Activated naive CD4-positive, alpha-beta T cell treated with anti-CD3 and anti-CD28 coated beads for 36 hours (primary cell): ENCODE measurements at regions not wholly inside any gene's neighbourhood (a gene's known extent, or its start where the extent isn't known, plus 50 kb on each side); places are given as distances from the start of the nearest gene placed in this dataset.
"Not testable (repeated sequence)": the region's sequence is repeated elsewhere in the genome, so short reads cannot be mapped to it uniquely, and the experiment has no call there.

ENCODE experiments used
- CTCF ChIA-PET: fragments of 350-600 bp; sonication (Branson Sonifier 250); formaldehyde crosslinking; loops from one replicate; lab custom pipeline; 2021; ENCODE audit warnings: antibody characterized with exemption; lab: Charles Lee
- DNase-seq: peaks from one replicate; pipeline ENCODE4 v3.0.0-alpha.2; 2020
- H3K27ac Mint-ChIP-seq: one replicate; pipeline ENCODE4 v1.8.0; 2021; ENCODE audit warnings: mild to moderate bottlenecking, mixed read lengths
- H3K27me3 Mint-ChIP-seq: one replicate; pipeline ENCODE4 v1.8.0; 2021; ENCODE audit warnings: low read depth, mixed read lengths
- H3K36me3 Mint-ChIP-seq: one replicate; pipeline ENCODE4 v1.8.0; 2021; ENCODE audit warnings: low read depth, mixed read lengths
- H3K4me1 Mint-ChIP-seq: one replicate; pipeline ENCODE4 v1.8.0; 2021; ENCODE audit warnings: low read depth, mixed read lengths
- H3K4me3 Mint-ChIP-seq: one replicate; pipeline ENCODE4 v1.8.0; 2021; ENCODE audit warnings: mild to moderate bottlenecking, moderate library complexity, mixed read lengths
- H3K9me3 Mint-ChIP-seq: one replicate; pipeline ENCODE4 v1.8.0; 2021; ENCODE audit warnings: mixed read lengths
- intact Hi-C: fragments of 100-400 bp; cut with micrococcal nuclease; formaldehyde crosslinking; loops from one replicate; pipeline ENCODE4 v1.15.1; 2023

- H3K36me3 Mint-ChIP-seq = no peaks in the 10 kb centered on the region
- no peak overlapping the region for H3K4me3 Mint-ChIP-seq
- H3K9me3 Mint-ChIP-seq = peaks cover 1% of the 10 kb centered on the region
- H3K27me3 Mint-ChIP-seq = no peaks in the 10 kb centered on the region
- intact Hi-C loops = no loop called here
- H3K4me1 Mint-ChIP-seq = no peaks in the 10 kb centered on the region
- CTCF ChIA-PET = no interaction called here
- no peak for DNase-seq
- H3K27ac Mint-ChIP-seq = no peak overlapping the region
These were observed 117.8 kb upstream of the OPCML start for GRCh38 chr11:133650082-133650481.

- Mint-ChIP-seq H3K27me3 (no peaks in the 10 kb centered on the region), H3K36me3 (no peaks in the 10 kb centered on the region), H3K9me3 (peaks cover 1% of the 10 kb centered on the region), H3K4me3 (no peak overlapping the region), H3K27ac (no peak overlapping the region), H3K4me1 (no peaks in the 10 kb centered on the region)
- no peak for DNase-seq
- intact Hi-C loops = no loop called here
- CTCF ChIA-PET = no interaction called here
These were observed 116.7 kb upstream of the OPCML start for GRCh38 chr11:133649040-133649439.

- CTCF ChIA-PET = no interaction called here
- no peak for DNase-seq
- no peak overlapping the region for H3K27ac Mint-ChIP-seq
- peaks cover 11% of the 10 kb centered on the region for H3K27me3 Mint-ChIP-seq
- intact Hi-C loops = no loop called here
- no peaks in the 10 kb centered on the region for H3K4me1 Mint-ChIP-seq
- H3K36me3 Mint-ChIP-seq = no peaks in the 10 kb centered on the region
- no peak overlapping the region for H3K4me3 Mint-ChIP-seq
- peaks cover 1% of the 10 kb centered on the region for H3K9me3 Mint-ChIP-seq
These were observed 107.1 kb upstream of the OPCML start for GRCh38 chr11:133639408-133639807.

GRCh38 chr11:133638921-133639320 lies 106.6 kb upstream of the OPCML start:
- no peaks in the 10 kb centered on the region for H3K4me1 Mint-ChIP-seq
- CTCF ChIA-PET = no interaction called here
- intact Hi-C loops = no loop called here
- H3K27ac Mint-ChIP-seq = no peak overlapping the region
- H3K36me3 Mint-ChIP-seq = no peaks in the 10 kb centered on the region
- no peak overlapping the region for H3K4me3 Mint-ChIP-seq
- peaks cover 11% of the 10 kb centered on the region for H3K27me3 Mint-ChIP-seq
- DNase-seq = no peak
- peaks cover 1% of the 10 kb centered on the region for H3K9me3 Mint-ChIP-seq

- no peak overlapping the region for H3K27ac Mint-ChIP-seq
- peaks cover 1% of the 10 kb centered on the region for H3K9me3 Mint-ChIP-seq
- H3K4me1 Mint-ChIP-seq = no peaks in the 10 kb centered on the region
- peaks cover 11% of the 10 kb centered on the region for H3K27me3 Mint-ChIP-seq
- no peak for DNase-seq
- CTCF ChIA-PET = no interaction called here
- no peak overlapping the region for H3K4me3 Mint-ChIP-seq
- intact Hi-C loops = no loop called here
- H3K36me3 Mint-ChIP-seq = no peaks in the 10 kb centered on the region
These were observed 104.5 kb upstream of the OPCML start for GRCh38 chr11:133636711-133637355.

GRCh38 chr11:133635244-133635739 lies 103.0 kb upstream of the OPCML start:
- no peak overlapping the region for H3K27ac Mint-ChIP-seq
- CTCF ChIA-PET = no interaction called here
- H3K36me3 Mint-ChIP-seq = no peaks in the 10 kb centered on the region
- no peaks in the 10 kb centered on the region for H3K4me1 Mint-ChIP-seq
- H3K4me3 Mint-ChIP-seq = no peak overlapping the region
- DNase-seq = no peak
- peaks cover 11% of the 10 kb centered on the region for H3K27me3 Mint-ChIP-seq
- intact Hi-C loops = no loop called here
- H3K9me3 Mint-ChIP-seq = no peaks in the 10 kb centered on the region

GRCh38 chr11:133628371-133628770 lies 96.1 kb upstream of the OPCML start:
- H3K27me3 Mint-ChIP-seq, DNase-seq, intact Hi-C loops, H3K9me3 Mint-ChIP-seq, H3K4me1 Mint-ChIP-seq, H3K36me3 Mint-ChIP-seq, H3K4me3 Mint-ChIP-seq, CTCF ChIA-PET, H3K27ac Mint-ChIP-seq: not testable (repeated sequence)

- peaks cover 5% of the 10 kb centered on the region for H3K9me3 Mint-ChIP-seq
- H3K4me1 Mint-ChIP-seq = no peaks in the 10 kb centered on the region
- no peak overlapping the region for H3K27ac Mint-ChIP-seq
- intact Hi-C loops = no loop called here
- no peaks in the 10 kb centered on the region for H3K36me3 Mint-ChIP-seq
- CTCF ChIA-PET = no interaction called here
- no peak for DNase-seq
- no peaks in the 10 kb centered on the region for H3K27me3 Mint-ChIP-seq
- H3K4me3 Mint-ChIP-seq = no peak overlapping the region
These were observed 89.3 kb upstream of the OPCML start for GRCh38 chr11:133621611-133622010.

- Mint-ChIP-seq H3K27ac (no peak overlapping the region), H3K4me3 (no peak overlapping the region), H3K27me3 (no peaks in the 10 kb centered on the region), H3K9me3 (peaks cover 8% of the 10 kb centered on the region), H3K4me1 (no peaks in the 10 kb centered on the region), H3K36me3 (no peaks in the 10 kb centered on the region)
- intact Hi-C loops = no loop called here
- CTCF ChIA-PET = no interaction called here
- DNase-seq = no peak
These were observed 87.7 kb upstream of the OPCML start for GRCh38 chr11:133619973-133620372.

- Mint-ChIP-seq H3K36me3 (no peaks in the 10 kb centered on the region), H3K27me3 (no peaks in the 10 kb centered on the region), H3K4me1 (no peaks in the 10 kb centered on the region), H3K4me3 (no peak overlapping the region), H3K9me3 (peaks cover 8% of the 10 kb centered on the region), H3K27ac (no peak overlapping the region)
- CTCF ChIA-PET = interaction anchor here (0.7 kb wide), 1 partner anchor 18 kb away, joined by 3 read pairs; no protein-coding TSS in a partner anchor
- DNase-seq = no peak
- intact Hi-C loops = no loop called here
These were observed 87.1 kb upstream of the OPCML start for GRCh38 chr11:133619397-133619796.

GRCh38 chr11:133618544-133618943 lies 86.2 kb upstream of the OPCML start:
- CTCF ChIA-PET = no interaction called here
- H3K9me3 Mint-ChIP-seq = peaks cover 8% of the 10 kb centered on the region
- no peaks in the 10 kb centered on the region for H3K4me1 Mint-ChIP-seq
- no peak overlapping the region for H3K27ac Mint-ChIP-seq
- no peak overlapping the region for H3K4me3 Mint-ChIP-seq
- DNase-seq = no peak
- intact Hi-C loops = no loop called here
- H3K36me3 Mint-ChIP-seq = no peaks in the 10 kb centered on the region
- H3K27me3 Mint-ChIP-seq = no peaks in the 10 kb centered on the region

GRCh38 chr11:133608496-133608895 lies 76.2 kb upstream of the OPCML start:
- Mint-ChIP-seq H3K4me3 (no peak overlapping the region), H3K36me3 (no peaks in the 10 kb centered on the region), H3K27ac (no peak overlapping the region), H3K4me1 (no peaks in the 10 kb centered on the region), H3K27me3 (no peaks in the 10 kb centered on the region), H3K9me3 (peaks cover 4% of the 10 kb centered on the region)
- DNase-seq = no peak
- intact Hi-C loops = no loop called here
- CTCF ChIA-PET = no interaction called here

- H3K4me3 Mint-ChIP-seq = no peak overlapping the region
- intact Hi-C loops = no loop called here
- H3K27me3 Mint-ChIP-seq = peaks cover 9% of the 10 kb centered on the region
- peaks cover 4% of the 10 kb centered on the region for H3K9me3 Mint-ChIP-seq
- CTCF ChIA-PET = no interaction called here
- no peak for DNase-seq
- no peaks in the 10 kb centered on the region for H3K36me3 Mint-ChIP-seq
- H3K27ac Mint-ChIP-seq = no peak overlapping the region
- no peaks in the 10 kb centered on the region for H3K4me1 Mint-ChIP-seq
These were observed 73.8 kb upstream of the OPCML start for GRCh38 chr11:133606124-133606523.
